NT2/D1 (cell line): ENCODE measurements at regions not wholly inside any gene's neighbourhood (a gene's known extent, or its start where the extent isn't known, plus 50 kb on each side); places are given as distances from the start of the nearest gene placed in this dataset.

Source experiments
- DNase-seq: peaks from one replicate; pipeline ENCODE4 v3.0.0-alpha.2; 2011; ENCODE audit warnings: low read depth, low spot score
- H3K27me3 ChIP-seq: 2 replicates; pipeline ENCODE4 v1.6.0; 2011; ENCODE audit warnings: mild to moderate bottlenecking; ENCODE audit not compliant: insufficient read length, insufficient read depth
- H3K36me3 ChIP-seq: 2 replicates; pipeline ENCODE4 v1.6.1; 2011; ENCODE audit warnings: mild to moderate bottlenecking, low read length, mixed read lengths; ENCODE audit not compliant: insufficient read depth, insufficient read length
- H3K4me1 ChIP-seq: 2 replicates; pipeline ENCODE4 v1.5.1; 2011; ENCODE audit not compliant: insufficient read depth, insufficient read length
- H3K4me3 ChIP-seq: 2 replicates; pipeline ENCODE4 v1.5.1; 2011; ENCODE audit warnings: low read depth; ENCODE audit not compliant: insufficient read length
- H3K9ac ChIP-seq: 2 replicates; pipeline ENCODE4 v1.6.0; 2011; ENCODE audit warnings: low read depth; ENCODE audit not compliant: insufficient read length
- H3K9me3 ChIP-seq: 2 replicates; pipeline ENCODE4 v1.5.1; 2011; ENCODE audit warnings: mild to moderate bottlenecking, low read length; ENCODE audit not compliant: insufficient read depth
- SUZ12 ChIP-seq: IDR thresholded peaks from 2 replicates; pipeline ENCODE4 v1.6.1; 2011; ENCODE audit not compliant: insufficient read length, insufficient read depth; ENCODE audit errors: extremely low read depth
- YY1 ChIP-seq: IDR thresholded peaks from 2 replicates; pipeline ENCODE4 v1.6.1; 2011; ENCODE audit not compliant: insufficient read length, insufficient read depth
- ZNF274 ChIP-seq: IDR thresholded peaks from 2 replicates; pipeline ENCODE4 v1.6.1; 2011; ENCODE audit warnings: mild to moderate bottlenecking, low read depth, low read length

- no peaks in the 10 kb centered on the region for H3K36me3 ChIP-seq
These were observed 147.0 kb upstream of the CDH5 start for GRCh38 chr16:66219491-66219890.

DNA sequence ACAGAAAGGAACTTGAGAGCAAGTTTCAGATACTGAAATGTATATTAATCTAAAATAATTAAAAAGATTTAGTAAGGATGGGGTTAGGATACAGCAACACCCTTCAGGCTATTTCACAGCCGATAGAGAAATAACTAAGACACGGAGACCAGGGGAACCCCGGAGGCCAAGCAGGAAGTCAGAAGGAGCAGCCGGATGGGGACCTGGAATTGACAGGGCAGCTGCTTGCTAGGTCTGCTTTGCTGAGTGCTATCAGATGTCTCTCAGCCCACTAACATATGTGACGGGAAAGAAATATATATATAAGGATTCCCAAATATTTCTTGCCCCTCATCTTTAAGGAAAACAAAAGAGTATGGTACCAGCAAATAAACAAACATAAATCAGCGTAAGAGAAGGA is 154.1 kb upstream of the CDH5 start:
- no peaks in the 10 kb centered on the region for H3K27me3 ChIP-seq
- no peaks in the 10 kb centered on the region for H3K9me3 ChIP-seq
- no peak overlapping the region for H3K4me3 ChIP-seq
- no peak for DNase-seq
- TF ChIP-seq SUZ12 (no peak), ZNF274 (no peak), YY1 (no peak)
- H3K36me3 ChIP-seq = no peaks in the 10 kb centered on the region
- H3K4me1 ChIP-seq = no peaks in the 10 kb centered on the region
- H3K9ac ChIP-seq = no peak overlapping the region

More at GRCh38 chr16:66219491-66219890, 147.0 kb upstream of the CDH5 start:
- no peak for TF ChIP-seq SUZ12
- DNase-seq = no peak
- Histone ChIP-seq H3K9ac (no peak overlapping the region), H3K4me3 (no peak overlapping the region), H3K4me1 (peaks cover 7% of the 10 kb centered on the region), H3K27me3 (no peaks in the 10 kb centered on the region), H3K9me3 (no peaks in the 10 kb centered on the region)

DNA sequence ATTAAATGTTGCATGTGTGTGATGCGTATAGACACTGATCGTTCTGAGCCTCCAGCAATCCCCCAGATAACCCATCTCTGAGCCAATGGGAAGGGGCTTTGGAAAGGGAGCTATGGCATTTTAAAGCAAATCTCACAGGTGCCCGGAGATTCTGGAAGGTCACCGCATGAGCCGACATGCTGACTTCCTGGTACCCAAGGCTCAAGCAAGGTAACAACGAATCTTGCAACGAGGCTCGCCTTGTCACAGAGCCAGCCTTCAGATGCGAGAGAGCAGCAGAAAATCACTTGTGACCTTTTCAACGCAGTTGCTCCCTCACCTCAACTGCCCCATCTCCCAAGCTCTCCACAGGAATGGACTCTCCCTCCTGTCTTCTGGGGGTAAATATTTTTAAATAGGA is 154.8 kb upstream of the CDH5 start:
- no peaks in the 10 kb centered on the region for H3K36me3 ChIP-seq
- no peaks in the 10 kb centered on the region for H3K4me1 ChIP-seq
- no peak overlapping the region for H3K9ac ChIP-seq
- H3K27me3 ChIP-seq = no peaks in the 10 kb centered on the region
- no peak overlapping the region for H3K4me3 ChIP-seq
- TF ChIP-seq ZNF274 (no peak), YY1 (no peak), SUZ12 (no peak)
- no peaks in the 10 kb centered on the region for H3K9me3 ChIP-seq
- no peak for DNase-seq

DNA sequence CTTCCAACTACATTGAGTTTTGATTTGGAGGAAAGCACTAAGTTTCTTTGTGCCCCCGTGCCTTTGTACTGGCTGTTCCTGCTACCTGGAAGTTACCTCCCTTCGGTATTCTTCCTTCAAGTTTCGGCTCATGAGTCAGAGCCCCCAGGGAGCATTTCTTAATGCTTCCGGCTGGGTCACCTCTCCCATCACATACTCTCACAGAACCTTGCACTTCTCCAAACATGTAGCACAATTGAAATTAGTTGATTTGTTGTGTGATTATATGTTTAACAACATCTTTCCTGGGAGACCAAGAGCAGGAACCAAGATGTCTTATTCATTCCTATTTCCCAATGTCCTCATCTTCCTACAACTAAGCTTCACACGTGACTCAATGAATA is 158.6 kb upstream of the CDH5 start:
- H3K27me3 ChIP-seq = no peaks in the 10 kb centered on the region
- no peaks in the 10 kb centered on the region for H3K36me3 ChIP-seq
- H3K4me1 ChIP-seq = no peaks in the 10 kb centered on the region
- H3K4me3 ChIP-seq = no peak overlapping the region
- H3K9ac ChIP-seq = no peak overlapping the region
- no peak for DNase-seq
- no peaks in the 10 kb centered on the region for H3K9me3 ChIP-seq
- TF ChIP-seq ZNF274 (no peak), SUZ12 (no peak), YY1 (no peak)

DNA sequence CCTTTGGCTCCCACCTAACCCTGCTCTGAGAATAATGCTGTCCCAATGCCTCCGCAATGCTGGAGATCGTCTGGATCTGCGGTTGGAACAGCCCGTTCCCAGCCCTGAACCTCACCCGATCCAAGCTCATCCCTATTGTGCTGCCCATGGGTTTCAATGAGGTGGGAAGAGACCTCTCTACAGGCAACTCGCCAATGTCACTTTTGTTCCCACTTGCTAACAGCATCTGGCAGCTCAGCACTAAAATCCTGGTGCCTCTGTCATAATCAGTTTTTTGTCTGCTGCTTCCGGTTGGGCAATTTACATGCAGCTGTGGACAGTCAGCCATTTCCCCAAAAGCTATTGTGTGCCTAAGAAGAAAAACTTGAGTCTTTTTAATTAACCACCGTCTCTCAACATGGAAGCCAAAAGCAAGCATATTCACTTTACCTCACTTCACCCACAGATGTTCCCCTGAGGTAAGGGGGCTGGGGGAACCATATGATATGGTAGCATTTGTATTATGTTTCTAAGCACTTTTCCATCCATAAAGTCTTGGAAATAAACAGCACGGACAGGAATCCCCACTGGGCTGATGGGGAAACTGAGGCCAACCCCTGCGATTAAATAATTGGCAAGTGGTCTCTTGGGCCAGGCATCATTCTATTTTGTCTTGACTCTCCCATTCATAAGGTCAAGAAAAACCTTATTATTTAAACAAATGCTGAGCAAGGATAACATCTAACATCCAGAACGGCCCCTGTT is 159.2 kb upstream of the CDH5 start:
- no peaks in the 10 kb centered on the region for H3K36me3 ChIP-seq
- no peak for DNase-seq
- H3K27me3 ChIP-seq = no peaks in the 10 kb centered on the region
- TF ChIP-seq YY1 (no peak), ZNF274 (no peak), SUZ12 (no peak)
- H3K4me3 ChIP-seq = no peak overlapping the region
- no peaks in the 10 kb centered on the region for H3K4me1 ChIP-seq
- H3K9me3 ChIP-seq = no peaks in the 10 kb centered on the region
- H3K9ac ChIP-seq = no peak overlapping the region

DNA sequence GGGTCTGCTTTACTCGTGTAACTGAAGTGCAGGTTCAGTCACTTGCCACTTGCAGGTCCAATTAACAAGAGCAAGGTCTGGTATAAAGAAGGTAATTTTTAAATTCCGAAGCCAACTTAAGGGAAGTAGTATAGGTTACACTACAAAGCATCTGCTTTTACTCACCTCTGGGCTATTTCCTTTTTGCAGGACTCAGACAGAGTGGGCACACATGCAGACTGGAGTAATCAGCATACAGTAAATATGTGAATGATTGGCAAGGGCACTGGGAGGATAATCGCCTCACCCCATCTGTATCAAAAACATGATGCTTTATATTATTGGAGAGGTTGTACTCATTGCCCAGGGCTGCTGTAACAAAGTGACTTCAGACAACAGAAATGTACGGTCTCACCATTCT is 160.1 kb upstream of the CDH5 start:
- Histone ChIP-seq H3K4me1 (no peaks in the 10 kb centered on the region), H3K9ac (no peak overlapping the region), H3K27me3 (no peaks in the 10 kb centered on the region), H3K9me3 (no peaks in the 10 kb centered on the region), H3K4me3 (no peak overlapping the region), H3K36me3 (no peaks in the 10 kb centered on the region)
- DNase-seq = no peak
- TF ChIP-seq SUZ12 = no peak
- TF ChIP-seq YY1 = no peak
- no peak for TF ChIP-seq ZNF274

DNA sequence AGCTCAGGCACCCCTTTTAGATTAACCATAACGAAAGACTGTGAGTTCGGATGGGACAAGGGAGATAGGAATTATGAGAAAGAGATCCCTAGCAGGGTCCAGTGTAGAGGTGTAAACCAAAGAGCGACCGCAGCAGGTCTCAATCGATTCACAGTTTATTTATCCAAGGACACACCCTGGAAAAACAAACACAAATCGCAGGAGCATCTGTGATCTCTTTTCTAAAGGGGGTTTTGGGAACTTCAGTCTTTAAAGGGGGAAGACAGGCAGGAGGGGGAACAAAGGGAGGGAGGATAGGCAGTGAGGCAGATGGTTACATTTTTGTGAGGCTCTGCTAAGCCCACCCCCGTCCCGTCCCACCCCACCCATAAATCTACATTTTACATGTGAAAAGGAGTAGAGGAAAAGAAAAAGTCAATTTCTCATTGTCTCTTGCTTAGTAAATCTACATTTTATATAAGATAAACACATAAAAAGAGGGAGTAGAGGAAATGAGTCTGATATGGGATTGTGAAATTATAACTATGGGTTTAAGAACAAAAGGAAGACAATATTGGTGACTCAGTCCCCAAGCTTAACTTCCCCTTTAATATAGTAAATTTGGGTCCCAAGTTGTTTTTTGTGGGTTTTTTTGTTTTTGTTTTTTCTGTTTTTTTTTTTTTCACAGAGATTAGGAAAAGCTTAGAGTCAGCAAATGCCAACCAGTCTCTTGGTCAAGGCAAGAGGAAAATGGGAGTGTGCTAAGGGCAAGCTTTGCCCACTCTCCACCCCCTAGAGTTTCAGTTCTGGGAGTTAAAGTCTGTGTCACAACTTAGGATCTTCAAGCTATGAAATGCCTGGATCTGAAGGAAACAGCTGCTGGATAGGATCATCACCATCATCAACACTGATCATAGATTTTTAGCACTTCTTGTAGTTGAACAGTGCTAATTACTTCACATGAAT is 160.9 kb upstream of the CDH5 start:
- Histone ChIP-seq H3K36me3 (no peaks in the 10 kb centered on the region), H3K9me3 (no peaks in the 10 kb centered on the region), H3K4me3 (no peak overlapping the region), H3K9ac (no peak overlapping the region), H3K4me1 (no peaks in the 10 kb centered on the region), H3K27me3 (no peaks in the 10 kb centered on the region)
- no peak for DNase-seq
- no peak for TF ChIP-seq SUZ12
- TF ChIP-seq ZNF274 = no peak
- no peak for TF ChIP-seq YY1
